Kidney (tissue), 13 donors: ENCODE measurements at regions not wholly inside any gene's neighbourhood (a gene's known extent, or its start where the extent isn't known, plus 50 kb on each side); places are given as distances from the start of the nearest gene placed in this dataset.

Source experiments
- DNase-seq, 5 donors: peaks; one replicate each; pipeline ENCODE4 v3.0.0-alpha.2; 2013 to 2020
- FAIRE-seq: peaks from 2 replicates; lab custom pipeline; 2012; peaks lifted over from hg19 to GRCh38; lab: Jason Lieb, UNC
- H3K27ac ChIP-seq, 2 donors: one replicate each; pipeline ENCODE4 v1.7.0; 2013; ENCODE audit warnings: low read depth in 2 of 2, low read length in 2 of 2, inconsistent platforms in 1 of 2
- H3K27me3 ChIP-seq: one replicate; pipeline ENCODE4 v1.7.1; 2013; ENCODE audit warnings: low read length, inconsistent platforms; ENCODE audit not compliant: control insufficient read depth, insufficient read depth
- H3K36me3 ChIP-seq, 3 donors: one replicate each; pipeline versions ENCODE4 v1.7.0 to v1.7.1; 2013; ENCODE audit warnings: low read length in 3 of 3, control low read depth in 1 of 3, inconsistent platforms in 1 of 3; ENCODE audit not compliant: insufficient read depth in 3 of 3, control insufficient read depth in 2 of 3
- H3K4me1 ChIP-seq, 3 donors: one replicate each; pipeline versions ENCODE4 v1.7.0 to v1.7.1; 2013; ENCODE audit warnings: low read length in 3 of 3, inconsistent platforms in 1 of 3, low read depth in 1 of 3; ENCODE audit not compliant: control insufficient read depth in 2 of 3, insufficient read depth in 2 of 3
- H3K4me3 ChIP-seq, 3 donors: one replicate each; pipeline versions ENCODE4 v1.7.0 to v1.8.1; 2013; ENCODE audit warnings: low read length in 3 of 3, control low read depth in 1 of 3, inconsistent platforms in 1 of 3
- H3K9ac ChIP-seq, 3 donors: one replicate each; pipeline versions ENCODE4 v1.7.0 to v1.7.1; 2013; ENCODE audit warnings: low read length in 3 of 3, control low read depth in 1 of 3, inconsistent platforms in 1 of 3
- H3K9me3 ChIP-seq, 3 donors: one replicate each; pipeline versions ENCODE4 v1.7.0 to v1.7.1; 2013; ENCODE audit warnings: low read length in 3 of 3, control low read depth in 1 of 3, inconsistent platforms in 1 of 3; ENCODE audit not compliant: control insufficient read depth in 2 of 3, insufficient read depth in 1 of 3
- CTCF ChIP-seq: IDR thresholded peaks from 3 replicates; pipeline ENCODE4 v1.5.1; 2012; ENCODE audit warnings: mild to moderate bottlenecking, moderate library complexity, borderline replicate concordance; ENCODE audit not compliant: insufficient read depth; ENCODE audit errors: extremely low read depth
- intact Hi-C: fragments of 100-400 bp; cut with DNase I; formaldehyde crosslinking; loops from one replicate; pipeline ENCODE4 v1.11.1; 2022
- donor health status: control.
- donor health status: control.
- donor health status: control.
- donor health status: control.
- donor health status: control.
- donor health status: DM: yes; HTN: yes; CAD: no.
- donor health status: Normal renal cell carcinoma (clear cell type).

- Histone ChIP-seq H3K27me3 (no peaks in the 10 kb centered on the region), H3K9ac (no peak overlapping the region), H3K9me3 (no peaks in the 10 kb centered on the region), H3K27ac (no peak overlapping the region), H3K36me3 (no peaks in the 10 kb centered on the region), H3K4me3 (no peak overlapping the region), H3K4me1 (no peaks in the 10 kb centered on the region)
- DNase-seq (no peak), FAIRE-seq (no peak)
- TF ChIP-seq CTCF = no peak
- intact Hi-C loops = no loop called here
Observed at GRCh38 chr3:73710340-73710739, 85.6 kb upstream of the PDZRN3 start.

GRCh38 chr3:73709712-73710111 lies 85.0 kb upstream of the PDZRN3 start:
- no peaks in the 10 kb centered on the region for H3K36me3 ChIP-seq
- H3K4me3 ChIP-seq = no peak overlapping the region
- intact Hi-C loops = no loop called here
- TF ChIP-seq CTCF = no peak
- DNase-seq = no peak
- FAIRE-seq = no peak
- no peak overlapping the region for H3K27ac ChIP-seq
- no peaks in the 10 kb centered on the region for H3K9me3 ChIP-seq
- H3K27me3 ChIP-seq = no peaks in the 10 kb centered on the region
- H3K4me1 ChIP-seq = no peaks in the 10 kb centered on the region
- no peak overlapping the region for H3K9ac ChIP-seq

GRCh38 chr3:73708956-73709355 lies 84.2 kb upstream of the PDZRN3 start:
- no peak for TF ChIP-seq CTCF
- Histone ChIP-seq H3K27ac (no peak overlapping the region), H3K36me3 (no peaks in the 10 kb centered on the region), H3K27me3 (no peaks in the 10 kb centered on the region), H3K9me3 (no peaks in the 10 kb centered on the region), H3K4me1 (no peaks in the 10 kb centered on the region), H3K4me3 (no peak overlapping the region), H3K9ac (no peak overlapping the region)
- intact Hi-C loops = no loop called here
- no peak for DNase-seq
- no peak for FAIRE-seq

- Histone ChIP-seq H3K27ac (no peak overlapping the region), H3K9ac (no peak overlapping the region), H3K4me1 (no peaks in the 10 kb centered on the region), H3K9me3 (no peaks in the 10 kb centered on the region), H3K4me3 (no peak overlapping the region), H3K27me3 (no peaks in the 10 kb centered on the region), H3K36me3 (no peaks in the 10 kb centered on the region)
- FAIRE-seq (no peak), DNase-seq (no peak)
- intact Hi-C loops = no loop called here
- no peak for TF ChIP-seq CTCF
Observed at GRCh38 chr3:73707772-73708171, 83.0 kb upstream of the PDZRN3 start.
